ENCODE measurements at regions not wholly inside any gene's neighbourhood (a gene's known extent, or its start where the extent isn't known, plus 50 kb on each side); places are given as distances from the start of the nearest gene placed in this dataset.

DNA sequence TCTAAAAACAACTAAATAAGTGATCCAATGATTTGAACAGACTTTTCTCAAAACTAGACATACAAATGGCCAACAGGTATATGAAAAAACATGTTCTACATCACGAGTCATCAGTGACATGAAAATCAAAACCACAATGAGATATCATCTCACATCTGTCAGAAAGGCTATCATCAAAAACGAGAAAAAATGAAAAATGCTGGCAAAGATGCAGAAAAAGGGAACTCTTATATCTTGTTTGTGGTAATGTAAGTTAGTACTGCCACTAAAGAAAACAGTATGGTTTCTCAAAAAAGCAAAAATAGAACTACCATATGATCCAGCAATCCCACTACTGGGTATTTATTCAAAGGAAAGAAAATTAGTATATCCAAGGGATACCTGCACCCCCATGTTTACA lies 152.9 kb upstream of the FOXN2 start:
- TF ChIP-seq, protein P1, sequence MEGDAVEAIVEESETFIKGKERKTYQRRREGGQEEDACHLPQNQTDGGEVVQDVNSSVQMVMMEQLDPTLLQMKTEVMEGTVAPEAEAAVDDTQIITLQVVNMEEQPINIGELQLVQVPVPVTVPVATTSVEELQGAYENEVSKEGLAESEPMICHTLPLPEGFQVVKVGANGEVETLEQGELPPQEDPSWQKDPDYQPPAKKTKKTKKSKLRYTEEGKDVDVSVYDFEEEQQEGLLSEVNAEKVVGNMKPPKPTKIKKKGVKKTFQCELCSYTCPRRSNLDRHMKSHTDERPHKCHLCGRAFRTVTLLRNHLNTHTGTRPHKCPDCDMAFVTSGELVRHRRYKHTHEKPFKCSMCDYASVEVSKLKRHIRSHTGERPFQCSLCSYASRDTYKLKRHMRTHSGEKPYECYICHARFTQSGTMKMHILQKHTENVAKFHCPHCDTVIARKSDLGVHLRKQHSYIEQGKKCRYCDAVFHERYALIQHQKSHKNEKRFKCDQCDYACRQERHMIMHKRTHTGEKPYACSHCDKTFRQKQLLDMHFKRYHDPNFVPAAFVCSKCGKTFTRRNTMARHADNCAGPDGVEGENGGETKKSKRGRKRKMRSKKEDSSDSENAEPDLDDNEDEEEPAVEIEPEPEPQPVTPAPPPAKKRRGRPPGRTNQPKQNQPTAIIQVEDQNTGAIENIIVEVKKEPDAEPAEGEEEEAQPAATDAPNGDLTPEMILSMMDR (IDR thresholded peaks at IDR 0.05) = no peak
- no peak for TF ChIP-seq POLR2A (IDR thresholded peaks at IDR 0.05)
- no peak for TF ChIP-seq POLR2AphosphoS5 (IDR thresholded peaks at IDR 0.05)

All from stomach (tissue), 4 donors.